ENCODE measurements at regions not wholly inside any gene's neighbourhood (a gene's known extent, or its start where the extent isn't known, plus 50 kb on each side); places are given as distances from the start of the nearest gene placed in this dataset.
A peak's percentile ranks its signal among the peaks of the same experiment; 100 is the strongest.

DNA sequence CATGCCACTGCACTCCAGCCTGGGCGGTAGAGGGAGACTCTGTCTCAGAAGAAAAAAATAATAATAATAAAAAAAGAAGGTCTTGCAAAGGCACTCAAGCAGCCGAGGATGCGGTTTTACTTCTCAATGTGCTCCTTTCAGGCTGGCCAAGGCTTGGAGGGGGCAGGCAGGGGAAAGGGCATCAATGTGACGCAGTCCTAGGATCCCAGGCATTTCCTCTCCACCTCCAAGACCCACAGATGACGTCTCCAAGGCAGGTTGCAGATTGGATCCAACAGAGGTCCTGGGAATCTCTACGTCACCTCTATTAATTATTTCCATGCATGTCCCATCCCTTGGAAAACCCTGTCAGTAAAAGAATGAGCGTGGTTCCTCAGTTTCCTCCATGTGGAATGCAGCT lies 56.2 kb downstream of the FAM43A start:
- CTCF ChIA-PET = no interaction called here
- DNase-seq = no peak
- no peaks in the 10 kb centered on the region for H4K20me1 ChIP-seq (ENCODE audit: insufficient read depth)
- BruUV-seq (replicated peaks) = no TSS peak
- TF ChIP-seq, protein P1, sequence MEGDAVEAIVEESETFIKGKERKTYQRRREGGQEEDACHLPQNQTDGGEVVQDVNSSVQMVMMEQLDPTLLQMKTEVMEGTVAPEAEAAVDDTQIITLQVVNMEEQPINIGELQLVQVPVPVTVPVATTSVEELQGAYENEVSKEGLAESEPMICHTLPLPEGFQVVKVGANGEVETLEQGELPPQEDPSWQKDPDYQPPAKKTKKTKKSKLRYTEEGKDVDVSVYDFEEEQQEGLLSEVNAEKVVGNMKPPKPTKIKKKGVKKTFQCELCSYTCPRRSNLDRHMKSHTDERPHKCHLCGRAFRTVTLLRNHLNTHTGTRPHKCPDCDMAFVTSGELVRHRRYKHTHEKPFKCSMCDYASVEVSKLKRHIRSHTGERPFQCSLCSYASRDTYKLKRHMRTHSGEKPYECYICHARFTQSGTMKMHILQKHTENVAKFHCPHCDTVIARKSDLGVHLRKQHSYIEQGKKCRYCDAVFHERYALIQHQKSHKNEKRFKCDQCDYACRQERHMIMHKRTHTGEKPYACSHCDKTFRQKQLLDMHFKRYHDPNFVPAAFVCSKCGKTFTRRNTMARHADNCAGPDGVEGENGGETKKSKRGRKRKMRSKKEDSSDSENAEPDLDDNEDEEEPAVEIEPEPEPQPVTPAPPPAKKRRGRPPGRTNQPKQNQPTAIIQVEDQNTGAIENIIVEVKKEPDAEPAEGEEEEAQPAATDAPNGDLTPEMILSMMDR (conservative IDR thresholded peaks at IDR 0.05) = no peak
- TF ChIP-seq EZH2 (IDR thresholded peaks at IDR 0.05; ENCODE audit: low read depth) = no peak
- no peaks in the 10 kb centered on the region for H3K9me3 ChIP-seq (ENCODE audit: insufficient read depth, low read depth)
- no peaks in the 10 kb centered on the region for H3K79me2 ChIP-seq (ENCODE audit: low read depth)
- no peak overlapping the region for H2AFZ ChIP-seq
- H3K4me1 ChIP-seq (replicated peaks; ENCODE audit: insufficient read depth) = peaks cover 42% of the 10 kb centered on the region
- peaks cover 28% of the 10 kb centered on the region for H3F3A ChIP-seq (ENCODE audit: insufficient read depth, low read depth)
- H3K36me3 ChIP-seq (ENCODE audit: low read depth) = no peaks in the 10 kb centered on the region
- no peaks in the 10 kb centered on the region for H3K27me3 ChIP-seq (ENCODE audit: insufficient read depth, low read depth)
- H3K4me2 ChIP-seq = peak overlapping the region; percentile 73
- H3K9me2 ChIP-seq (ENCODE audit: insufficient read depth) = no peaks in the 10 kb centered on the region
- H3K4me3 ChIP-seq = no peak overlapping the region
- intact Hi-C loops (cut with micrococcal nuclease; ENCODE audit: unreplicated experiment) = loop anchor here (1.0 to 2.0 kb wide), 6 partner anchors 27 to 364 kb away; partner anchors contain the start of gene FAM43A
- POLR2A ChIA-PET (ENCODE audit: unreplicated experiment) = no interaction called here
- H3K27ac ChIP-seq = peak overlapping the region; percentile 80

GRCh38 chr3:194744826-194745225 lies 59.1 kb downstream of the FAM43A start:
- H3K4me3 ChIP-seq = no peak overlapping the region
- H4K20me1 ChIP-seq (ENCODE audit: insufficient read depth) = no peaks in the 10 kb centered on the region
- intact Hi-C loops (cut with micrococcal nuclease; ENCODE audit: unreplicated experiment) = no loop called here
- H3K9me2 ChIP-seq (ENCODE audit: insufficient read depth) = no peaks in the 10 kb centered on the region
- DNase-seq = no peak
- no peaks in the 10 kb centered on the region for H3K9me3 ChIP-seq (ENCODE audit: insufficient read depth, low read depth)
- BruUV-seq (replicated peaks) = no TSS peak
- H3K79me2 ChIP-seq (ENCODE audit: low read depth) = no peaks in the 10 kb centered on the region
- peaks cover 26% of the 10 kb centered on the region for H3K4me1 ChIP-seq (replicated peaks; ENCODE audit: insufficient read depth)
- TF ChIP-seq, protein P1 (conservative IDR thresholded peaks at IDR 0.05) = no peak
- no peak for TF ChIP-seq EZH2 (IDR thresholded peaks at IDR 0.05; ENCODE audit: low read depth)
- peaks cover 30% of the 10 kb centered on the region for H3F3A ChIP-seq (ENCODE audit: insufficient read depth, low read depth)
- ChIA-PET POLR2A (ENCODE audit: unreplicated experiment) (interaction anchor here (0.6 kb wide), 1 partner anchor 59 kb away, joined by 5 read pairs; no protein-coding TSS in a partner anchor), CTCF (no interaction called here)
- no peak overlapping the region for H3K27ac ChIP-seq
- no peaks in the 10 kb centered on the region for H3K27me3 ChIP-seq (ENCODE audit: insufficient read depth, low read depth)
- no peaks in the 10 kb centered on the region for H3K36me3 ChIP-seq (ENCODE audit: low read depth)
- H3K4me2 ChIP-seq = no peak overlapping the region
- H2AFZ ChIP-seq = no peak overlapping the region

- POLR2A ChIA-PET (ENCODE audit: unreplicated experiment) = no interaction called here
- no peak overlapping the region for H3K27ac ChIP-seq
- no peak overlapping the region for H3K4me2 ChIP-seq
- no peaks in the 10 kb centered on the region for H3K79me2 ChIP-seq (ENCODE audit: low read depth)
- no peak for DNase-seq
- H3K27me3 ChIP-seq (ENCODE audit: insufficient read depth, low read depth) = no peaks in the 10 kb centered on the region
- CTCF ChIA-PET = no interaction called here
- H3K4me3 ChIP-seq = no peak overlapping the region
- no peaks in the 10 kb centered on the region for H3K36me3 ChIP-seq (ENCODE audit: low read depth)
- H3F3A ChIP-seq (ENCODE audit: insufficient read depth, low read depth) = peaks cover 24% of the 10 kb centered on the region
- H3K9me2 ChIP-seq (ENCODE audit: insufficient read depth) = no peaks in the 10 kb centered on the region
- H2AFZ ChIP-seq = no peak overlapping the region
- intact Hi-C loops (cut with micrococcal nuclease; ENCODE audit: unreplicated experiment) = no loop called here
- TF ChIP-seq EZH2 (IDR thresholded peaks at IDR 0.05; ENCODE audit: low read depth) = no peak
- TF ChIP-seq, protein P1 (conservative IDR thresholded peaks at IDR 0.05) = no peak
- BruUV-seq (replicated peaks) = no TSS peak
- H3K4me1 ChIP-seq (replicated peaks; ENCODE audit: insufficient read depth) = peaks cover 18% of the 10 kb centered on the region
- no peaks in the 10 kb centered on the region for H3K9me3 ChIP-seq (ENCODE audit: insufficient read depth, low read depth)
- no peaks in the 10 kb centered on the region for H4K20me1 ChIP-seq (ENCODE audit: insufficient read depth)
Measured at GRCh38 chr3:194745422-194746184, 59.9 kb downstream of the FAM43A start.
